Upper lobe of right lung (tissue), 1 donor: ENCODE measurements at regions not wholly inside any gene's neighbourhood (a gene's known extent, or its start where the extent isn't known, plus 50 kb on each side); places are given as distances from the start of the nearest gene placed in this dataset.

Experiments
- ATAC-seq: fragments of 200-7000 bp; cut with Tn5 transposase; one replicate; pipeline ENCODE4 v1.9.1; 2020; ENCODE audit warnings: mild to moderate bottlenecking, moderate library complexity
- DNase-seq: peaks from one replicate; pipeline ENCODE4 v3.0.0-alpha.2; 2020
- H3K27ac ChIP-seq: fragments of 200-600 bp; one replicate; pipeline ENCODE4 v1.8.0; 2022
- H3K27me3 ChIP-seq: fragments of 200-600 bp; one replicate; pipeline ENCODE4 v1.8.0; 2022; ENCODE audit warnings: mild to moderate bottlenecking
- H3K36me3 ChIP-seq: fragments of 200-600 bp; one replicate; pipeline ENCODE4 v1.8.0; 2022
- H3K4me1 ChIP-seq: fragments of 200-600 bp; one replicate; pipeline ENCODE4 v1.8.0; 2022
- H3K4me3 ChIP-seq: fragments of 200-600 bp; one replicate; pipeline ENCODE4 v1.8.0; 2022; ENCODE audit warnings: mild to moderate bottlenecking
- H3K9me3 ChIP-seq: fragments of 200-600 bp; one replicate; pipeline ENCODE4 v1.8.0; 2022
- CTCF ChIP-seq: fragments of 200-600 bp; IDR thresholded peaks from one replicate; pipeline ENCODE4 v1.8.0; 2022; ENCODE audit warnings: antibody characterized with exemption
- intact Hi-C: fragments of 100-400 bp; cut with DNase I; formaldehyde crosslinking; loops from one replicate; pipeline ENCODE4 v1.11.0; 2022
- donor health status: DM: no; HTN: yes; CAD: no; lungs with severe emphysema.

- intact Hi-C loops = no loop called here
- H3K4me3 ChIP-seq = no peak overlapping the region
These were observed 620.6 kb upstream of the CDH18 start for GRCh38 chr5:20608567-20608966.

GRCh38 chr5:20605732-20606525, 617.9 kb upstream of the CDH18 start:
- no peak for ATAC-seq
- no peak for DNase-seq
- no peaks in the 10 kb centered on the region for H3K9me3 ChIP-seq
- no peak for TF ChIP-seq CTCF
- H3K4me3 ChIP-seq = no peak overlapping the region
- H3K27me3 ChIP-seq = no peaks in the 10 kb centered on the region
- intact Hi-C loops = no loop called here
- H3K27ac ChIP-seq = no peak overlapping the region
- no peaks in the 10 kb centered on the region for H3K4me1 ChIP-seq
- no peaks in the 10 kb centered on the region for H3K36me3 ChIP-seq

More at GRCh38 chr5:20608567-20608966, 620.6 kb upstream of the CDH18 start:
- no peak for TF ChIP-seq CTCF
- Histone ChIP-seq H3K4me1 (no peaks in the 10 kb centered on the region), H3K36me3 (no peaks in the 10 kb centered on the region), H3K27ac (no peak overlapping the region), H3K9me3 (no peaks in the 10 kb centered on the region), H3K27me3 (no peaks in the 10 kb centered on the region)
- no peak for ATAC-seq
- DNase-seq = no peak

- Histone ChIP-seq H3K4me3 (no peak overlapping the region), H3K36me3 (no peaks in the 10 kb centered on the region), H3K27ac (no peak overlapping the region), H3K27me3 (no peaks in the 10 kb centered on the region), H3K4me1 (no peaks in the 10 kb centered on the region), H3K9me3 (no peaks in the 10 kb centered on the region)
- intact Hi-C loops = no loop called here
- no peak for TF ChIP-seq CTCF
- DNase-seq = no peak
- no peak for ATAC-seq
These were observed 617.0 kb upstream of the CDH18 start for GRCh38 chr5:20604992-20605391.

GRCh38 chr5:20601678-20602100, 613.7 kb upstream of the CDH18 start:
- Histone ChIP-seq H3K4me3 (no peak overlapping the region), H3K27ac (no peak overlapping the region), H3K36me3 (no peaks in the 10 kb centered on the region), H3K9me3 (no peaks in the 10 kb centered on the region), H3K4me1 (no peaks in the 10 kb centered on the region), H3K27me3 (no peaks in the 10 kb centered on the region)
- no peak for ATAC-seq
- no peak for DNase-seq
- intact Hi-C loops = no loop called here
- TF ChIP-seq CTCF = no peak

GRCh38 chr5:20590356-20590755, 602.4 kb upstream of the CDH18 start:
- Histone ChIP-seq H3K9me3 (no peaks in the 10 kb centered on the region), H3K27me3 (no peaks in the 10 kb centered on the region), H3K4me3 (no peak overlapping the region), H3K4me1 (no peaks in the 10 kb centered on the region), H3K36me3 (no peaks in the 10 kb centered on the region), H3K27ac (no peak overlapping the region)
- ATAC-seq (no peak), DNase-seq (no peak)
- intact Hi-C loops = no loop called here
- no peak for TF ChIP-seq CTCF
